Gastrocnemius medialis (tissue), 4 donors: ENCODE measurements at regions not wholly inside any gene's neighbourhood (a gene's known extent, or its start where the extent isn't known, plus 50 kb on each side); places are given as distances from the start of the nearest gene placed in this dataset.

Experiments used
- ATAC-seq, 2 donors: fragments of 150-250 bp; one replicate each; pipeline ENCODE4 v1.9.1; 2016
- DNase-seq, 2 donors: peaks; one replicate each; pipeline ENCODE4 v3.0.0-alpha.2; 2019
- H3K27ac ChIP-seq, 4 donors: fragments of 200-600 bp; sonication (generic); 1 replicate in 1 of 4; 2 replicates in 3 of 4; pipeline ENCODE4 v1.5.1; 2016 to 2018; ENCODE audit warnings: mild to moderate bottlenecking in 2 of 4, moderate library complexity in 1 of 4
- H3K27me3 ChIP-seq, 3 donors: fragments of 200-600 bp; sonication (generic) in 2 of 3; 1 replicate in 1 of 3; 2 replicates in 2 of 3; pipeline versions ENCODE4 v1.5.1 to v1.6.0; 2016 to 2019; ENCODE audit warnings: mild to moderate bottlenecking in 1 of 3, moderate library complexity in 1 of 3
- H3K36me3 ChIP-seq, 2 donors: fragments of 200-600 bp; sonication (generic) in 1 of 2; one replicate each; pipeline ENCODE4 v1.5.1; 2017 to 2018
- H3K4me1 ChIP-seq, 2 donors: fragments of 200-600 bp; sonication (generic) in 1 of 2; one replicate each; pipeline ENCODE4 v1.5.1; 2016 to 2017; ENCODE audit warnings: mild to moderate bottlenecking in 2 of 2
- H3K4me3 ChIP-seq, 4 donors: fragments of 200-600 bp; sonication (generic) in 3 of 4; 1 replicate in 1 of 4; 2 replicates in 3 of 4; pipeline ENCODE4 v1.5.1; 2016 to 2019; ENCODE audit warnings: mild to moderate bottlenecking in 2 of 4
- H3K9me3 ChIP-seq, 3 donors: fragments of 200-600 bp; sonication (generic) in 2 of 3; 1 replicate in 1 of 3; 2 replicates in 2 of 3; pipeline ENCODE4 v1.5.1; 2016 to 2019
- CTCF ChIP-seq, 5 experiments: fragments of 450-650 bp in 3 of 5; fragments of 200-600 bp in 2 of 5; sonication (generic) in 2 of 5; IDR thresholded peaks in 4 of 5; conservative IDR thresholded peaks in 1 of 5; 1 replicate in 4 of 5; 2 replicates in 1 of 5; pipeline ENCODE4 v1.5.1; 2016 to 2019; ENCODE audit warnings: antibody characterized with exemption in 5 of 5, mild to moderate bottlenecking in 3 of 5, moderate library complexity in 3 of 5
- POLR2A ChIP-seq, 2 donors: fragments of 450-650 bp; IDR thresholded peaks; one replicate each; pipeline ENCODE4 v1.6.1; 2017; ENCODE audit warnings: antibody characterized with exemption in 2 of 2, mild to moderate bottlenecking in 2 of 2, moderate library complexity in 2 of 2
- in situ Hi-C, 4 donors: fragments of 200-750 bp; cut with MboI; loops; one replicate each; pipeline versions ENCODE4 v1.15.0 to v1.8.0; 2017; ENCODE audit warnings: low sequenced_read_pairs in 4 of 4
- intact Hi-C: fragments of 100-400 bp; cut with DNase I; formaldehyde crosslinking; loops from one replicate; pipeline ENCODE4 v1.15.1; 2023; ENCODE audit warnings: low total_unique reads

DNA sequence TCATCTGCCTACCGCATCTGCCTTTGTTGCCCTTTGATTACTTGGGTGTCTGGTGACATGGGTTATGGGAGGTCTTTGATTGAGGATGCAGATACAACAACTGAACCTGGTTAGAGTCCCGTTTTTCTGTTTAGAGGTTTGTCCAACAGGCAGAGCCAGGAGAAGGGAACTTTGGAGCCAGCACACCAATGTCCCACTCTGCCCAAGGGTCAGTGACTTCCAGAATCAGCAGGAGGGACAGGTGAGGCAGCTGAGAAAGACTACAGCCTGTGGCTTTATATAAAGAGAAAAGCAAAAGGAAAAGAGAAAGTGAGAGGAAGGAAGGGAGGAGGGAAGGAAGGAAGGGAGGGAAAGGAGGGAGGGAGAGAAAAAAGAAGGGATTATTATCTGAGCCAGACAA is 101.5 kb upstream of the ZNF644 start:
- intact Hi-C loops, result no loop called here

GRCh38 chr1:91122106-91122717 is 100.4 kb upstream of the ZNF644 start:
- no peak overlapping the region for H3K27ac ChIP-seq
- intact Hi-C loops, result no loop called here
- DNase-seq, result no peak
- TF ChIP-seq POLR2A (IDR thresholded peaks at IDR 0.05) (no peak), CTCF (IDR thresholded peaks at IDR 0.05 in 4 of 5, conservative IDR thresholded peaks at IDR 0.05 in 1 of 5) (no peak)
- H3K36me3 ChIP-seq, result no peaks in the 10 kb centered on the region
- H3K9me3 ChIP-seq, result no peaks in the 10 kb centered on the region
- ATAC-seq, result no peak
- no peaks in the 10 kb centered on the region for H3K4me1 ChIP-seq
- H3K4me3 ChIP-seq, result no peak overlapping the region
- H3K27me3 ChIP-seq, result no peaks in the 10 kb centered on the region
- in situ Hi-C loops, result no loop called here

More for the DNA sequence above, 101.5 kb upstream of the ZNF644 start:
- Histone ChIP-seq H3K27ac (no peak overlapping the region), H3K4me1 (no peaks in the 10 kb centered on the region), H3K4me3 (no peak overlapping the region), H3K9me3 (no peaks in the 10 kb centered on the region), H3K36me3 (no peaks in the 10 kb centered on the region), H3K27me3 (no peaks in the 10 kb centered on the region)
- in situ Hi-C loops, result no loop called here
- no peak for TF ChIP-seq POLR2A (IDR thresholded peaks at IDR 0.05)
- TF ChIP-seq CTCF (IDR thresholded peaks at IDR 0.05 in 4 of 5, conservative IDR thresholded peaks at IDR 0.05 in 1 of 5), result no peak
- ATAC-seq, result no peak
- no peak for DNase-seq

DNA sequence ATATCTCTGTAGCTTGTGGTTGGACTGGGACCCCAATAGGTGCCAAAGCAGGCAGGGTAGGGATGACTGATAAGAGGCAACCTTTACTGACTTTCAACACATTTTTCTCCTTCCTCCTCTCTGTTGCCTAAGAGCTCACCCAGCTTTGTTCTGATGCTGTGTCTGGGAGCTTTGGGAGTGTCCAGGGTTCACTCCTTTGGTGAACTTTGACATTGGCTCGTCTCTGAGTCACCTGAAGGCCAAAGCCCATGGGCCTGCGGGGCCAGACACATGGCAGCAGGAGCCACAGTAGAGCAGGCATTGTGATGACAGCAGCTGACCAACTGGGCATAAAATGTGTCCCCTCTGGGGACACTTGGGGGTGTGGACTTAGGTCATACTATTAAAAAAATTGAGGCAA is 99.5 kb upstream of the ZNF644 start:
- Histone ChIP-seq H3K4me3 (no peak overlapping the region), H3K27me3 (no peaks in the 10 kb centered on the region), H3K4me1 (no peaks in the 10 kb centered on the region), H3K36me3 (no peaks in the 10 kb centered on the region), H3K9me3 (no peaks in the 10 kb centered on the region), H3K27ac (no peak overlapping the region)
- ATAC-seq, result no peak
- in situ Hi-C loops, result no loop called here
- intact Hi-C loops, result no loop called here
- no peak for TF ChIP-seq POLR2A (IDR thresholded peaks at IDR 0.05)
- TF ChIP-seq CTCF (IDR thresholded peaks at IDR 0.05 in 4 of 5, conservative IDR thresholded peaks at IDR 0.05 in 1 of 5), result no peak
- DNase-seq, result no peak

DNA sequence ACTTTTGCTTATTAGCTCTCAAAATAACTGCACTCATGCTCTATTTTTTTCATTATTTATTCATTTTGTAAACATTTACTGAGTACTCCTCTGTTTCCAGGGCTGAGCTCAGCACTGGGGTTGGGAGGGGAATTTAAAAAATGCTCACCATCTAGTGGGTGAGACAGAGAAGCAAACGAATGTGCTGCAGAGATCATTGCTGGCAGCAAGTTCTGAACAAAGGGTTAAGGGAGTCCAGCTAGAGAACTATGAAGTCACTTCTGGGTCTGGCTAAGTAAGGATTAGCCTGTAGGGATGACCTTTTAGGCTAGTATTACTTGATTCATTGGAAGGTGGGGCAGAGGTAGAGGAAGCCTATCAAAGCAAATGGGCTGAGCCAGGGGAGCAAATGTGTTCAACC is 99.1 kb upstream of the ZNF644 start:
- Histone ChIP-seq H3K9me3 (no peaks in the 10 kb centered on the region), H3K27me3 (no peaks in the 10 kb centered on the region), H3K27ac (no peak overlapping the region), H3K4me1 (no peaks in the 10 kb centered on the region), H3K36me3 (no peaks in the 10 kb centered on the region), H3K4me3 (no peak overlapping the region)
- in situ Hi-C loops (no loop called here), intact Hi-C loops (no loop called here)
- DNase-seq (no peak), ATAC-seq (no peak)
- no peak for TF ChIP-seq POLR2A (IDR thresholded peaks at IDR 0.05)
- no peak for TF ChIP-seq CTCF (IDR thresholded peaks at IDR 0.05 in 4 of 5, conservative IDR thresholded peaks at IDR 0.05 in 1 of 5)

DNA sequence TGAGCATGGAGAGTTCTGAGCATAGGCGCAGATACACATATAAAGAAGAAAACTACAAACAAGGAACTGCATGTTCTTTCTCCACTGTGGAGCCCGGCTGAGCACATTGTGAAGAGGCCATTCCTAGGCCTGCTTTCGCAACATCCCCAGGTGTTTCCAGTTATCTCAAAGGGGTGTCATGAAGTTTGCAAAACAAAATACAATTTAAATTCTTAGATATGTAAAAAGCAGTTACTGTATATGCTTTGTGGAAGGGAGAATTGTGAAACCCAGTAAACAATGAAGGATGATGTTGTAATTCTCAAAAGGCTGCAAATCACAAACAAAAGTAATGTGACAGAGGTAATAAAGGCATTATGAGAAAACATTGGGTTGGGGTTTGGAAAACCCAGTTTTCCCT is 98.6 kb upstream of the ZNF644 start:
- Histone ChIP-seq H3K36me3 (no peaks in the 10 kb centered on the region), H3K27me3 (no peaks in the 10 kb centered on the region), H3K4me1 (no peaks in the 10 kb centered on the region), H3K4me3 (no peak overlapping the region), H3K9me3 (no peaks in the 10 kb centered on the region), H3K27ac (no peak overlapping the region)
- intact Hi-C loops (no loop called here), in situ Hi-C loops (no loop called here)
- DNase-seq, result no peak
- ATAC-seq, result no peak
- TF ChIP-seq CTCF (IDR thresholded peaks at IDR 0.05 in 4 of 5, conservative IDR thresholded peaks at IDR 0.05 in 1 of 5) (no peak), POLR2A (IDR thresholded peaks at IDR 0.05) (no peak)
